OCI-LY3 (cell line): ENCODE measurements at regions not wholly inside any gene's neighbourhood (a gene's known extent, or its start where the extent isn't known, plus 50 kb on each side); places are given as distances from the start of the nearest gene placed in this dataset.

Source experiments
- H2AFZ ChIP-seq: fragments of 200-600, 300-600 bp; shearing (Covaris generic); 2 replicates; pipeline ENCODE4 v1.6.0; 2014; ENCODE audit warnings: antibody characterized with exemption, low read depth, low read length
- H3K27ac ChIP-seq: fragments of 200-600, 300-600 bp; sonication (generic); 2 replicates; pipeline ENCODE4 v1.5.1; 2014; ENCODE audit warnings: mild to moderate bottlenecking, low read length, moderate library complexity, mixed read lengths
- H3K27me3 ChIP-seq: fragments of 200-600, 300-600 bp; sonication (generic); 2 replicates; pipeline ENCODE4 v1.6.1; 2014; ENCODE audit warnings: low read depth, low read length, mixed read lengths
- H3K36me3 ChIP-seq: fragments of 200-600, 300-600 bp; sonication (generic); replicated peaks from 2 replicates; pipeline ENCODE3; 2014; ENCODE audit warnings: low read depth, low read length, mixed read lengths
- H3K4me1 ChIP-seq: fragments of 300-600, 200-600 bp; sonication (generic); 2 replicates; pipeline ENCODE4 v1.6.1; 2014; ENCODE audit warnings: low read length, mixed read lengths
- H3K4me2 ChIP-seq: fragments of 200-600, 300-600 bp; sonication (generic); 2 replicates; pipeline ENCODE4 v1.6.1; 2014; ENCODE audit warnings: low read length, mixed read lengths
- H3K4me3 ChIP-seq: fragments of 300-600, 200-600 bp; sonication (generic); 2 replicates; pipeline ENCODE4 v1.5.1; 2014; ENCODE audit warnings: antibody characterized with exemption, mild to moderate bottlenecking, low read length, moderate library complexity
- H3K79me2 ChIP-seq: fragments of 300-600, 200-600 bp; shearing (Covaris generic); 2 replicates; pipeline ENCODE4 v1.6.1; 2014; ENCODE audit warnings: mild to moderate bottlenecking, low read length, mixed read lengths
- H3K9ac ChIP-seq: fragments of 300-600, 200-600 bp; shearing (Covaris generic); 2 replicates; pipeline ENCODE4 v1.6.0; 2014; ENCODE audit warnings: mild to moderate bottlenecking, low read length, moderate library complexity
- H3K9me3 ChIP-seq: fragments of 200-600, 300-600 bp; shearing (Covaris generic); 2 replicates; pipeline ENCODE4 v1.6.1; 2014; ENCODE audit warnings: low read length, mixed read lengths; ENCODE audit not compliant: insufficient read depth
- H4K20me1 ChIP-seq: fragments of 200-600, 300-600 bp; sonication (generic); 2 replicates; pipeline ENCODE4 v1.6.1; 2016; ENCODE audit warnings: low read length, mixed read lengths; ENCODE audit not compliant: insufficient read depth
- EZH2phosphoT487 ChIP-seq: fragments of 200-600 bp; shearing (Covaris generic); IDR thresholded peaks from 2 replicates; pipeline ENCODE4 v1.6.1; 2018; ENCODE audit warnings: antibody characterized with exemption, mixed run types, low read depth
- TF ChIP-seq, protein P1 (sequence below): fragments of 200-600, 300-600 bp; sonication (generic); IDR thresholded peaks from 2 replicates; pipeline ENCODE4 v1.5.1; 2014; ENCODE audit warnings: antibody characterized with exemption, low read length, low read depth

DNA sequence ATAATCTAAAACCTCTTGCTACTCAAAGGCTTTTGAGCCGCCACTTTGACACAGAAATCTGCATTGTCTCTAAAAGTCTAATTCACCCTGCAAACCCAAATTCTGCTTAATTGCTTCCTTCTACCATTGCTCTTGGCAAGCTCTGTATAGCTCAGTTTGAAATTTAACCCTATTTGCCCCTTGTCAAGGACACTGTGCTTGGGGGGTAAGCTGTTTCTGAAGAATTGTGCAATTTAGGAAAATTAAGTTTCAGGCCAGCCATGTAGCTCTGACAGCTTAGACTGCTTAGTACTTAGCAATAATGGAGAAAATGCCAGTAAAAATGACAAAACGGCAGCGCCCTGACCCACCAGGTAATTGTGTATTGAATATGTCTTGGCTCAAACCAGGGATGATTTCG, 282.2 kb downstream of the OLFM4 start:
- no peak overlapping the region for H3K9ac ChIP-seq
- H3K36me3 ChIP-seq: no peaks in the 10 kb centered on the region
- H3K27ac ChIP-seq: no peak overlapping the region
- H3K4me1 ChIP-seq: no peaks in the 10 kb centered on the region
- no peaks in the 10 kb centered on the region for H3K79me2 ChIP-seq
- no peak overlapping the region for H3K4me3 ChIP-seq
- no peaks in the 10 kb centered on the region for H3K27me3 ChIP-seq
- H4K20me1 ChIP-seq: no peaks in the 10 kb centered on the region
- H3K4me2 ChIP-seq: no peak overlapping the region
- no peaks in the 10 kb centered on the region for H3K9me3 ChIP-seq
- H2AFZ ChIP-seq: no peak overlapping the region
- TF ChIP-seq, protein P1, sequence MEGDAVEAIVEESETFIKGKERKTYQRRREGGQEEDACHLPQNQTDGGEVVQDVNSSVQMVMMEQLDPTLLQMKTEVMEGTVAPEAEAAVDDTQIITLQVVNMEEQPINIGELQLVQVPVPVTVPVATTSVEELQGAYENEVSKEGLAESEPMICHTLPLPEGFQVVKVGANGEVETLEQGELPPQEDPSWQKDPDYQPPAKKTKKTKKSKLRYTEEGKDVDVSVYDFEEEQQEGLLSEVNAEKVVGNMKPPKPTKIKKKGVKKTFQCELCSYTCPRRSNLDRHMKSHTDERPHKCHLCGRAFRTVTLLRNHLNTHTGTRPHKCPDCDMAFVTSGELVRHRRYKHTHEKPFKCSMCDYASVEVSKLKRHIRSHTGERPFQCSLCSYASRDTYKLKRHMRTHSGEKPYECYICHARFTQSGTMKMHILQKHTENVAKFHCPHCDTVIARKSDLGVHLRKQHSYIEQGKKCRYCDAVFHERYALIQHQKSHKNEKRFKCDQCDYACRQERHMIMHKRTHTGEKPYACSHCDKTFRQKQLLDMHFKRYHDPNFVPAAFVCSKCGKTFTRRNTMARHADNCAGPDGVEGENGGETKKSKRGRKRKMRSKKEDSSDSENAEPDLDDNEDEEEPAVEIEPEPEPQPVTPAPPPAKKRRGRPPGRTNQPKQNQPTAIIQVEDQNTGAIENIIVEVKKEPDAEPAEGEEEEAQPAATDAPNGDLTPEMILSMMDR: no peak
- no peak for TF ChIP-seq EZH2phosphoT487

DNA sequence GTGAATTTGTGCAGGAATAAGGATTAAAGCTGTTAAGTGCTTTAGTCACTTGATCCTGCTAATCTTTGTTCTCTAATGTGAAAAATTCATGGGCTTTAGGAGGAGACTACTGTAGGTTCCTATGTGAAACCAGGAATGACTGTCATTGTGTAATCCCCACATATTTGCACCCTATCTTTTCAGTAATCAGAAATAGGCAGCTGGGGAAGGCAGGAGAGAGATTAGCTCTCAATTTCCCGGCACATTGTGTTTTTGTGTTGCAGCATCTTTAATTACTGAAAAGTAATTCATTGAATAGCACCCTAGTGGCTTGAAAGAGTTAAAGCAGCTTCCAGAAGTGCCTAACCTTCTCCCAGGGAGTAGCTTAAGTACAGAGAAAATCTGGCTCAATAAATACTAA, 282.9 kb downstream of the OLFM4 start:
- Histone ChIP-seq H3K27ac (no peak overlapping the region), H3K9me3 (no peaks in the 10 kb centered on the region), H3K79me2 (no peaks in the 10 kb centered on the region), H4K20me1 (no peaks in the 10 kb centered on the region), H3K4me2 (no peak overlapping the region), H3K4me1 (no peaks in the 10 kb centered on the region), H3K27me3 (no peaks in the 10 kb centered on the region), H3K36me3 (no peaks in the 10 kb centered on the region), H2AFZ (no peak overlapping the region), H3K9ac (no peak overlapping the region), H3K4me3 (no peak overlapping the region)
- TF ChIP-seq EZH2phosphoT487: no peak
- TF ChIP-seq, protein P1: no peak

DNA sequence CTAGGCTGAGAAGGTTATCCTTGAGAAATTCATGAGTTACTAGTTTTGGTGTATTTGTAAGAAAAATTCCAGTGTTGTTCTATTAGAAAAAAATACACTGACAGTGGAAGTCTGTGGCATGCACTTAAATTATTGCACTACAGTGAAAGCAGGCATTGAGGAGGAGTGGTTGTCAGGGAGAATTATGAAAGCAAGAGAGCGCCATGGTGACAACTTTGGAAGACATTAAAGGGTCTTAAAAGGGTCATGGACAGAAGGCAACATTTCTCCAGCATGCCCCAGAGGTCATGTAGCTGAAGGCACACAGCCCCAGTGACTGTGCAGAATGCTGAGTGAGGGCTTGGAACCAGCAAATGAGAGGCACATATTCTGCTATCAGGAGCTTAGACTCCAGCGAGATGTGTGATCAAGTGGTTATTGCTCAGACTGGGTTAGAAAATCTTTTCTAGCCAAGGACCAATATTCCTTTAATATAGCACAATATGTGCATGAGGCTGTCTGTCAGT, 292.7 kb downstream of the OLFM4 start:
- H3K27me3 ChIP-seq: no peaks in the 10 kb centered on the region
- no peaks in the 10 kb centered on the region for H4K20me1 ChIP-seq
- no peaks in the 10 kb centered on the region for H3K79me2 ChIP-seq
- H3K4me1 ChIP-seq: no peaks in the 10 kb centered on the region
- TF ChIP-seq EZH2phosphoT487: no peak
- TF ChIP-seq, protein P1: no peak
- no peak overlapping the region for H3K4me3 ChIP-seq
- H3K27ac ChIP-seq: no peak overlapping the region
- H2AFZ ChIP-seq: no peak overlapping the region
- H3K4me2 ChIP-seq: no peak overlapping the region
- H3K9ac ChIP-seq: no peak overlapping the region
- H3K36me3 ChIP-seq: no peaks in the 10 kb centered on the region
- no peaks in the 10 kb centered on the region for H3K9me3 ChIP-seq

DNA sequence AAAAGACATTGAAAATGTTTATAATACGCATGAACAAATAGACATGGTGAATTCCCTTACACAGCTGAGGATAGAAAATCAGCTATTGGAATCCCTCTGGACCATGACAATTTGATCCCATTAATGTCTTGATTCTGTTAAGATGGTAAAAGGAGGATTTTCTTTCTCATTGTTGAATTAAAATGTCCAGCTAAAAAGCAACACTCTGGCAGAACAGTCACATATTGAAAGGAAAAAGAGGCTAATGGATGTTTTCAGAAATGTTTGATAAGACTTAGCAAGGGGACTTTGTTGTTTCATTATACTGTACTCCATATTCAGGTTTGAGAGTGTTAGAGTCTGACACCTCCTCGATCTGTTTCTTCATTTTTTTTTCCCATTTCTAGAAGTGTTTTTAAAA, 296.0 kb downstream of the OLFM4 start:
- Histone ChIP-seq H3K36me3 (no peaks in the 10 kb centered on the region), H3K4me2 (no peak overlapping the region), H3K79me2 (no peaks in the 10 kb centered on the region), H3K4me3 (no peak overlapping the region), H3K4me1 (no peaks in the 10 kb centered on the region), H3K27ac (no peak overlapping the region), H3K27me3 (no peaks in the 10 kb centered on the region), H3K9me3 (no peaks in the 10 kb centered on the region), H3K9ac (no peak overlapping the region), H2AFZ (no peak overlapping the region), H4K20me1 (no peaks in the 10 kb centered on the region)
- TF ChIP-seq, protein P1: no peak
- no peak for TF ChIP-seq EZH2phosphoT487
